Right lobe of liver (tissue), 6 donors: ENCODE measurements at regions not wholly inside any gene's neighbourhood (a gene's known extent, or its start where the extent isn't known, plus 50 kb on each side); places are given as distances from the start of the nearest gene placed in this dataset.
A peak's percentile ranks its signal among the peaks of the same experiment; 100 is the strongest.

ENCODE experiments used
- ATAC-seq, 4 donors: fragments of 200-7000 bp; cut with Tn5 transposase; one replicate each; pipeline ENCODE4 v1.9.1; 2020; ENCODE audit warnings: mild to moderate bottlenecking in 4 of 4, moderate library complexity in 4 of 4
- DNase-seq, 3 donors: peaks; one replicate each; pipeline ENCODE4 v3.0.0-alpha.2; 2020
- H3K27ac ChIP-seq, 3 donors: fragments of 200-600 bp; one replicate each; pipeline ENCODE4 v1.8.0; 2022
- H3K27me3 ChIP-seq, 2 donors: fragments of 200-600 bp; one replicate each; pipeline ENCODE4 v1.8.0; 2022
- H3K36me3 ChIP-seq, 4 donors: fragments of 200-600 bp; sonication (generic) in 1 of 4; one replicate each; pipeline versions ENCODE4 v1.5.1 to v1.8.0; 2017 to 2022; ENCODE audit warnings: control low read depth in 1 of 4
- H3K4me1 ChIP-seq, 4 donors: fragments of 200-600 bp; sonication (generic) in 1 of 4; one replicate each; pipeline versions ENCODE4 v1.5.1 to v1.8.0; 2017 to 2022; ENCODE audit warnings: control low read depth in 1 of 4
- H3K4me3 ChIP-seq, 3 donors: fragments of 200-600 bp; one replicate each; pipeline ENCODE4 v1.8.0; 2022
- H3K9me3 ChIP-seq, 4 donors: fragments of 200-600 bp; sonication (generic) in 1 of 4; one replicate each; pipeline versions ENCODE4 v1.5.1 to v1.8.0; 2017 to 2022; ENCODE audit warnings: control low read depth in 1 of 4
- POLR2A ChIP-seq: fragments of 450-650 bp; IDR thresholded peaks from one replicate; pipeline ENCODE4 v1.6.1; 2017; ENCODE audit warnings: antibody characterized with exemption, mild to moderate bottlenecking
- WGBS: methylation state at CpG from one replicate; pipeline ENCODE4 v1.1.6; 2018; ENCODE audit warnings: low coverage, low lambda C conversion rate; ENCODE audit not compliant: insufficient coverage; ENCODE audit errors: missing lambda C conversion rate; 5-methylcytosine and 5-hydroxymethylcytosine counted together
- intact Hi-C, 2 donors: fragments of 100-400 bp; cut with DNase I; formaldehyde crosslinking; loops; one replicate each; pipeline versions ENCODE4 v1.11.2 to v1.14.1; 2022
- TF ChIP-seq, protein P1 (sequence below), 4 donors: fragments of 200-600 bp in 3 of 4; fragments of 450-650 bp in 1 of 4; IDR thresholded peaks; one replicate each; pipeline versions ENCODE4 v1.5.1 to v1.8.0; 2016 to 2022; ENCODE audit warnings: antibody characterized with exemption in 4 of 4, mild to moderate bottlenecking in 2 of 4
- donor health status: DM: no; HTN: yes; CAD: no.
- donor health status: DM: no; HTN: no; CAD: no.
- donor health status: DM: no; HTN: no; CAD: no.
- donor health status: DM: no; HTN: yes; CAD: no.
- donor health status: DM: no; HTN: yes; CAD: no.

DNA sequence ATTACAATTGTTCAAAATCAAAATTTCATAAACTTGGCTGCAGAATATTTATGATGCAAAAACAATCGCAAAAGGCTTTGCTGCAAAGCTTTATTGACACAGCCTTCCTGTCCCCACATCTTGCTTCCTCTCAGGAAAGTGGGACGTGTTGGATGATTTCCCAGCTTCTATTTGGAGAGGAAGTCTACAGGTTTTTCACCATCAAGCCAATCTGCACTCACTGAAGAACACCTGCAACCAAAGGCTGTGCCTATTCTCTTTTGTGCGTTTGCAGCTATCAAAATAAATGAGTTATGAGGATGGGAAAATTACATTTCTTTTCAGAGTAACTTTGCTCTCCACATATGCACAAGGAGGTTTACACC lies 214.4 kb downstream of the PLK2 start:
- Histone ChIP-seq H3K27ac (no peak overlapping the region), H3K27me3 (no peaks in the 10 kb centered on the region), H3K4me3 (no peak overlapping the region), H3K36me3 (no peaks in the 10 kb centered on the region), H3K4me1 (no peaks in the 10 kb centered on the region), H3K9me3 (no peaks in the 10 kb centered on the region)
- TF ChIP-seq, protein P1, sequence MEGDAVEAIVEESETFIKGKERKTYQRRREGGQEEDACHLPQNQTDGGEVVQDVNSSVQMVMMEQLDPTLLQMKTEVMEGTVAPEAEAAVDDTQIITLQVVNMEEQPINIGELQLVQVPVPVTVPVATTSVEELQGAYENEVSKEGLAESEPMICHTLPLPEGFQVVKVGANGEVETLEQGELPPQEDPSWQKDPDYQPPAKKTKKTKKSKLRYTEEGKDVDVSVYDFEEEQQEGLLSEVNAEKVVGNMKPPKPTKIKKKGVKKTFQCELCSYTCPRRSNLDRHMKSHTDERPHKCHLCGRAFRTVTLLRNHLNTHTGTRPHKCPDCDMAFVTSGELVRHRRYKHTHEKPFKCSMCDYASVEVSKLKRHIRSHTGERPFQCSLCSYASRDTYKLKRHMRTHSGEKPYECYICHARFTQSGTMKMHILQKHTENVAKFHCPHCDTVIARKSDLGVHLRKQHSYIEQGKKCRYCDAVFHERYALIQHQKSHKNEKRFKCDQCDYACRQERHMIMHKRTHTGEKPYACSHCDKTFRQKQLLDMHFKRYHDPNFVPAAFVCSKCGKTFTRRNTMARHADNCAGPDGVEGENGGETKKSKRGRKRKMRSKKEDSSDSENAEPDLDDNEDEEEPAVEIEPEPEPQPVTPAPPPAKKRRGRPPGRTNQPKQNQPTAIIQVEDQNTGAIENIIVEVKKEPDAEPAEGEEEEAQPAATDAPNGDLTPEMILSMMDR (IDR thresholded peaks at IDR 0.05): no peak
- no peak for TF ChIP-seq POLR2A
- intact Hi-C loops: no loop called here
- 35% methylated on average over 3 of the region's 3 CpGs for WGBS
- ATAC-seq (peak in 1 of 4 donors; percentile 39), DNase-seq (no peak)

DNA sequence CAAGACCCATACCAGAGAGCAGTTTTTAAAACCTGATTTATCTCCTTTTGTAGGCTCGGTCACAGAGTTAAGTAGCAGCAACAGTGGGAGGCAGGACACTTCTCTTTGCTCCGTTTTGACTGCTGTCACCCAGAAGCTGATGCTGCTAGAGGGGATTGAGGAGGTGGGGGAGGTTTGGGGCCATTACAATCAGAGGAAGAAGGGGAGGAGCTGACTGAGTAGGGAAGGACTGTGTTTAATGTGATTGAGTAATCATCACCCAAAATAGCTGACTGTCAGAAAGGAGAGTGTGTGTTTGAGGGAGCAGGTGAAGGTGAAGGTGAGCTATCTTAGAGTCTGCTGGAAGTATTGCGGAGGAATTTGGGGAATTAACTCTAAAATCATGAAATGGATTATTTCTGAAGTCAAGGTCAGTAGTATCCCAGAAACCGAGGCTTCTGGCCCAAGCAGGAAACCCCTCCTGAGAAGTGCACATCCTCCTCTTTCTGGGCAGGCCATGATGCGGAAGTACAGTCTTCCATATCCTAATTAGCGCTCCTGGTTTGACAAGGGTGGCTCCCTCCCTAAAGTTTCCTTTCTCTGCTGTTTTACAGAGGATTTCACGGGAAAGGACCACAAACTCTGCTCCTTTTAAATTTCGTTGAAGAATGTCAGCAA lies 214.9 kb downstream of the PLK2 start:
- Histone ChIP-seq H3K27me3 (no peaks in the 10 kb centered on the region), H3K4me3 (no peak overlapping the region), H3K9me3 (no peaks in the 10 kb centered on the region), H3K36me3 (no peaks in the 10 kb centered on the region), H3K4me1 (no peaks in the 10 kb centered on the region), H3K27ac (no peak overlapping the region)
- WGBS: 40% methylated on average over 7 of the region's 8 CpGs
- DNase-seq (no peak), ATAC-seq (peak in 3 of 4 donors; percentile 18 to 61 (median 36))
- intact Hi-C loops: no loop called here
- TF ChIP-seq, protein P1 (IDR thresholded peaks at IDR 0.05): no peak
- no peak for TF ChIP-seq POLR2A

DNA sequence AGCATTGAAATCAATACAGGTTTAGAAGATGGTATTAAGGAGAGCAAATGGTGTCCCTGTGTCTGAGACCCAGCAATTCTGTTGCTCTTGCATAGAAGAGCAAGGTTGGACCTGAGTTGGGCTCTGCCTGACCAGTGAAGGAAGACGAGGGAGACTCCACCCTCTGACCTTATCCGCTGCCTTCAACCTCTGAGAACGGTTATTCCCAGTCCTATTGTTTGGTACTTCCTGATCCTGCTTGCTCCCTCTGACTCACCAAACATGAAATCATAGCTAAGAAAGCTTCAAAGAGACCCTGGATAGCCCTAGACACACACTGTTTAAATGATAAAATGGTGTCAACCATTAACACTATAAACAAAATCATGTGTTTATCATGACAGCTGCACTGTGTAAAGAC lies 218.5 kb downstream of the PLK2 start:
- 80% methylated on average over 1 of the region's 3 CpGs for WGBS
- Histone ChIP-seq H3K4me3 (no peak overlapping the region), H3K9me3 (no peaks in the 10 kb centered on the region), H3K27me3 (no peaks in the 10 kb centered on the region), H3K36me3 (no peaks in the 10 kb centered on the region), H3K4me1 (no peaks in the 10 kb centered on the region), H3K27ac (peak overlapping the region in 1 of 3 donors; percentile 31)
- DNase-seq (no peak), ATAC-seq (peak; percentile 69 to 90 (median 80))
- TF ChIP-seq, protein P1 (IDR thresholded peaks at IDR 0.05): no peak
- no peak for TF ChIP-seq POLR2A
- intact Hi-C loops: no loop called here

DNA sequence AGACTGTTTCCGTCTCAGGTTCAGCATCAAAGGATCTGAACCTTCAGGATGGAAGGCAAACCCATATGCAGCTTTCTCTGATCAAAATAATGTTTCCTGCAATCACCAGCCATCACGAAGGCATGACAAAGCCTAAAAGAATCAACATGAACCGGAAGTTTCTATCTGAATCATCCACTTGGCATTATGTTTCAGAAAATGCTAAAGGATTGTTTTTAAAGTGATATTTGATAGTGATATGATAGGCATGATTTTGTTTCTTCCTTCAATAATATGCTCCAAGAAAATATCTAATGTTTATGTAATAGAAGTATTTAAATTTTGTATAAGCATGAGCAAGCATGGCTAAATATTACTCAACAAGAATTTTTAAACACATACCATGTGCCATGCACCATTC lies 219.6 kb downstream of the PLK2 start:
- Histone ChIP-seq H3K9me3 (no peaks in the 10 kb centered on the region), H3K27me3 (no peaks in the 10 kb centered on the region), H3K36me3 (no peaks in the 10 kb centered on the region), H3K4me3 (no peak overlapping the region), H3K4me1 (no peaks in the 10 kb centered on the region), H3K27ac (no peak overlapping the region)
- DNase-seq: no peak
- intact Hi-C loops: no loop called here
- 49% methylated on average over 3 of the region's 3 CpGs for WGBS
- TF ChIP-seq POLR2A: no peak
- TF ChIP-seq, protein P1 (IDR thresholded peaks at IDR 0.05): no peak
- ATAC-seq: no peak

DNA sequence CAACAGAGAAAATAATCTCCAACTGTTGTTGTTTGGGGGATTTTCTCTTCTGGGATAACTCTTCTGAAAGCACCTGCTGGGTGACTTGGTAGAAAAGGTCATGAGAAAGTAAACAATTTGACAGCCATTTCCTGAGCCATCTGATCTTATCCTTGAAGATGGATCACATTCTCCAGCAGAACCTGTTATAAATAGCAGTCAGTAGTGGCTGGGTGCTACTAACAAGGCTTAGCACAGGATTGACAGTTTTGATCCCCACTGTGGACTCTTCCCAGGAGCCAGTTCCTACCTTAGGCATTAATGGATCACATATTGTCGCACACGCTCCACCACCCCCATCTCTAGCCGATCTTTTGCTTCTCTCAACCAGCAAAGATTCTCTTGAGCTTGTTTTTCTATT lies 220.2 kb downstream of the PLK2 start:
- Histone ChIP-seq H3K4me3 (no peak overlapping the region), H3K36me3 (no peaks in the 10 kb centered on the region), H3K9me3 (no peaks in the 10 kb centered on the region), H3K27ac (no peak overlapping the region), H3K4me1 (no peaks in the 10 kb centered on the region), H3K27me3 (no peaks in the 10 kb centered on the region)
- 34% methylated on average over 2 of the region's 3 CpGs for WGBS
- ATAC-seq (no peak), DNase-seq (no peak)
- TF ChIP-seq, protein P1 (IDR thresholded peaks at IDR 0.05): no peak
- TF ChIP-seq POLR2A: no peak
- intact Hi-C loops: no loop called here
